AG10803 (cell line): ENCODE measurements at regions not wholly inside any gene's neighbourhood (a gene's known extent, or its start where the extent isn't known, plus 50 kb on each side); places are given as distances from the start of the nearest gene placed in this dataset.

ENCODE experiments used
- DNase-seq: peaks from one replicate; pipeline ENCODE4 v3.0.0; 2010; ENCODE audit warnings: low read depth
- H3K4me3 ChIP-seq: 2 replicates; pipeline ENCODE4 v1.5.1; 2011; ENCODE audit warnings: mild to moderate bottlenecking, low read length, control low read depth
- CTCF ChIP-seq: conservative IDR thresholded peaks from 2 replicates; pipeline ENCODE4 v1.5.1; 2011; ENCODE audit warnings: mild to moderate bottlenecking, low read length, control low read depth, inconsistent platforms

GRCh38 chr5:117054141-117054540 lies 479.5 kb upstream of the SEMA6A start:
- H3K4me3 ChIP-seq: no peak overlapping the region
- DNase-seq: no peak
- TF ChIP-seq CTCF: no peak

GRCh38 chr5:117041926-117042595 lies 467.4 kb upstream of the SEMA6A start:
- H3K4me3 ChIP-seq: no peak overlapping the region
- DNase-seq: no peak
- no peak for TF ChIP-seq CTCF

GRCh38 chr5:117039035-117039434 lies 464.4 kb upstream of the SEMA6A start:
- no peak overlapping the region for H3K4me3 ChIP-seq
- no peak for DNase-seq
- no peak for TF ChIP-seq CTCF

GRCh38 chr5:117027384-117027783 lies 452.8 kb upstream of the SEMA6A start:
- no peak for DNase-seq
- no peak overlapping the region for H3K4me3 ChIP-seq
- no peak for TF ChIP-seq CTCF

GRCh38 chr5:117020999-117021398 lies 446.4 kb upstream of the SEMA6A start:
- H3K4me3 ChIP-seq: no peak overlapping the region
- no peak for DNase-seq
- TF ChIP-seq CTCF: no peak

GRCh38 chr5:117013280-117013877 lies 438.8 kb upstream of the SEMA6A start:
- DNase-seq: no peak
- no peak for TF ChIP-seq CTCF
- H3K4me3 ChIP-seq: no peak overlapping the region

- DNase-seq: no peak
- TF ChIP-seq CTCF: no peak
These were observed 436.0 kb upstream of the SEMA6A start for GRCh38 chr5:117010574-117010973.

More at GRCh38 chr5:117010574-117010973, 436.0 kb upstream of the SEMA6A start:
- H3K4me3 ChIP-seq: no peak overlapping the region
